HFFc6 (cell line): ENCODE measurements at regions not wholly inside any gene's neighbourhood (a gene's known extent, or its start where the extent isn't known, plus 50 kb on each side); places are given as distances from the start of the nearest gene placed in this dataset.

Experiments used
- DNase-seq: peaks from one replicate; pipeline ENCODE4 v3.0.0-alpha.2; 2018
- H3K27ac Mint-ChIP-seq: 2 replicates; pipeline ENCODE4 v1.8.0; 2020; ENCODE audit warnings: mild to moderate bottlenecking, mixed read lengths
- H3K27me3 Mint-ChIP-seq: 2 replicates; pipeline ENCODE4 v1.8.0; 2021; ENCODE audit warnings: mild to moderate bottlenecking, moderate library complexity, mixed read lengths; ENCODE audit not compliant: insufficient read depth
- H3K36me3 Mint-ChIP-seq: 2 replicates; pipeline ENCODE4 v1.8.0; 2021; ENCODE audit warnings: low read depth, mixed read lengths
- H3K4me1 Mint-ChIP-seq: 2 replicates; pipeline ENCODE4 v1.8.0; 2020; ENCODE audit warnings: low read depth, mixed read lengths
- H3K4me3 Mint-ChIP-seq: 2 replicates; pipeline ENCODE4 v1.8.0; 2020; ENCODE audit warnings: mild to moderate bottlenecking, moderate library complexity, mixed read lengths
- H3K9me3 Mint-ChIP-seq: 2 replicates; pipeline ENCODE4 v1.8.0; 2020; ENCODE audit warnings: mild to moderate bottlenecking, mixed read lengths
- CTCF ChIP-seq: fragments of 200-600 bp; sonication (generic); IDR thresholded peaks from 2 replicates; pipeline ENCODE4 v1.5.0; 2021; ENCODE audit warnings: antibody characterized with exemption, mild to moderate bottlenecking

GRCh38 chr14:22098435-22098834 lies 424.8 kb upstream of the OR4E1 start:
- H3K4me3 Mint-ChIP-seq = no peak overlapping the region
- no peak for TF ChIP-seq CTCF
- H3K9me3 Mint-ChIP-seq = peaks cover 20% of the 10 kb centered on the region
- H3K27ac Mint-ChIP-seq = no peak overlapping the region
- no peaks in the 10 kb centered on the region; the same call in 1 of the 2 replicates for H3K36me3 Mint-ChIP-seq
- no peaks in the 10 kb centered on the region for H3K4me1 Mint-ChIP-seq
- no peak for DNase-seq
- H3K27me3 Mint-ChIP-seq = no peaks in the 10 kb centered on the region

DNA sequence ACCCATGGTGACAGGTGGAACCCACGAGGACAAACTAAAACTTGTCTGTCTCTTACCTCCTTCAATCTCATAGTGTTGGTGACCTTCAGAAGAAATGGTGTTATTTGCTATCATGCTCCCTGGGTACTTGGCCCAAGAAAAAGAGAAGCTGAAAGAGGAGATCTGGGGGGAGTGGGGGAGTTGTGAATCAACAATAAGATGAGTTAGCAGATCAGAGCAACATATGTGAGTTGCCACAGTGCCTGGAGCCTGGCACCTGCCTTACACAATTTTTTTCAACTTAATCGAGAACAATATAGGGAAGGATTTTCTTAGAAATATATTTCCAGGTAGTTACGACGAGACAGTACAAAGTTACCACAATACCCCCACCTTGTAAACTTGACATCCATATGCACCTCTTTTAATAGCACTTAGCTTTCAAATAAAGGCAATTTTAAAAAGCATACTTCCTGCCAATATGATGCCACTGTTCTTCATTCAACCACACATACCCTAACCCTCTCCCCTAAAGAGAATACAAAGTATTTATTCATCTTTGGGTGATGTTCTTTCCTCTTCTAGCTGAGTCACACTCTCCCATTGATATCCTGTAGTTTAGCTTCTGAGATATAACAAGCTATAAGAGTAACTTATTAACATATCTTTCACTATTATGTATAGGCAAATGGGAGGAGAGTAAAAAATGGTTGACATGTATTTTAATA lies 424.1 kb upstream of the OR4E1 start:
- no peak overlapping the region for H3K4me3 Mint-ChIP-seq

DNA sequence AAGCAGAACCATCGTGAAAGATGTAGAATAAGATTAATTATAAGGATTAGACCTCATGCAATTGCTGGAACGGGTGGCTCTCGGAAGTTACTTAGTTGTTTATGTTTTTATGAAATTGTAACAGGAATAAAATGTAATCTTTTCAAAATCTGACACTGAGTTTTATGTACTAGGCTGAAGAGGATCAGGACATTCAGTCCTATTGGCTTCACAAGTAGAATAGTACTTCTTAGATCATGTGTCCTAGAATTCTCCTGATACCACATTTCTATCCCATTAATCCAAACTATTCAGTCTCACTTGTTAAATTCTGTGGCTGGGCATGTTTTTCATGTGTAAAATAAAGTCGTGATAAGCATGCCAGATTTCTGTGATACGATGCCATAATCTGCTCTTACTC lies 423.5 kb upstream of the OR4E1 start:
- H3K4me3 Mint-ChIP-seq = no peak overlapping the region
- no peaks in the 10 kb centered on the region for H3K27me3 Mint-ChIP-seq
- no peaks in the 10 kb centered on the region; the same call in 1 of the 2 replicates for H3K36me3 Mint-ChIP-seq
- peaks cover 24% of the 10 kb centered on the region; the same call in 1 of the 2 replicates for H3K9me3 Mint-ChIP-seq
- no peak overlapping the region for H3K27ac Mint-ChIP-seq
- DNase-seq = no peak
- no peaks in the 10 kb centered on the region for H3K4me1 Mint-ChIP-seq
- no peak for TF ChIP-seq CTCF

More for the DNA sequence above, 424.1 kb upstream of the OR4E1 start:
- H3K9me3 Mint-ChIP-seq = peaks cover 24% of the 10 kb centered on the region
- H3K27ac Mint-ChIP-seq = no peak overlapping the region
- no peaks in the 10 kb centered on the region; the same call in 1 of the 2 replicates for H3K36me3 Mint-ChIP-seq
- no peaks in the 10 kb centered on the region for H3K27me3 Mint-ChIP-seq
- no peak for TF ChIP-seq CTCF
- no peaks in the 10 kb centered on the region for H3K4me1 Mint-ChIP-seq
- DNase-seq = no peak

DNA sequence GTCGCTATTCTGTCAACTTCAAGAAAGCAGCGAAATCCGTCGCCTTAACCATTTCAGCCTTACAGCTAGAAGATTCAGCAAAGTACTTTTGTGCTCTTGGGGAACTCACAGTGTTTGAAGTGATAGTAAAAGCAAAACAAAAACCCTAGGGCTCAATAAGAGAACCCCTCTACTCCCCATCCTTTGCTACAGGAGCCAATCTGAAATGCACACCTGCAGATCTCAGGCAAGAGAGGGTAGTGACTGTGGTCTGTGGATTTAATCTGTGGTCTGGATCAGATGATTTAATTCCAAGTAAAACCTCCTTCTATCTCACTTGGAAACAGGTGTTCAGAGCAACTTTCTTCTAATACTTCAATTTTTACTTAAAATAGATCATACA lies 422.9 kb upstream of the OR4E1 start:
- no peak for TF ChIP-seq CTCF
- peaks cover 24% of the 10 kb centered on the region; the same call in 1 of the 2 replicates for H3K9me3 Mint-ChIP-seq
- H3K36me3 Mint-ChIP-seq = no peaks in the 10 kb centered on the region; the same call in 1 of the 2 replicates
- H3K4me3 Mint-ChIP-seq = no peak overlapping the region
- no peak for DNase-seq
- no peak overlapping the region for H3K27ac Mint-ChIP-seq
- H3K27me3 Mint-ChIP-seq = no peaks in the 10 kb centered on the region
- H3K4me1 Mint-ChIP-seq = no peaks in the 10 kb centered on the region

DNA sequence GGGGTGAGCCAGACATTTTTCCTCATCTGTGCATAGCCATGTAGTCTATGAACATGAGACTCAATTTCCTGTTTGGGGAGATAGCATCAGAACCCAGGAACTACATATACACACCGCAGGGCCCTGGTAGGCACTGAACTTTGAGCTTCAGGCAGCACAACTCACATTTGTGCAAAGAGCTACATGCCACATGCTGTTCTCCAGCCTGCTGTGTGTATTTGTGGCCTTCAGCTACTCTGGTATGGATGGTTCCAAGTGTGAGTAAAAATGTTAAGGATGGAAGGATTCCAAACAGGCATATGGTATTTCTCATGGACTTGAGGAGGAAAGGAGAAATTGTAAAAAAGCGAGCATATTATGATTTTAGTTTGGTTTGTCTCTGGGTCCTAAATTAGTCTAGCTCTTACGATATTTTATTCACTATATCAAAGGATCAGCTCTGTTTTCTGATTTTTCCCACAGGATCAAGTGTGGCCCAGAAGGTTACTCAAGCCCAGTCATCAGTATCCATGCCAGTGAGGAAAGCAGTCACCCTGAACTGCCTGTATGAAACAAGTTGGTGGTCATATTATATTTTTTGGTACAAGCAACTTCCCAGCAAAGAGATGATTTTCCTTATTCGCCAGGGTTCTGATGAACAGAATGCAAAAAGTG lies 422.4 kb upstream of the OR4E1 start:
- H3K9me3 Mint-ChIP-seq = peaks cover 24% of the 10 kb centered on the region; the same call in 1 of the 2 replicates
- H3K27ac Mint-ChIP-seq = no peak overlapping the region
- H3K4me1 Mint-ChIP-seq = no peaks in the 10 kb centered on the region
- TF ChIP-seq CTCF = no peak
- H3K36me3 Mint-ChIP-seq = no peaks in the 10 kb centered on the region; the same call in 1 of the 2 replicates
- no peak for DNase-seq
- H3K27me3 Mint-ChIP-seq = no peaks in the 10 kb centered on the region
- H3K4me3 Mint-ChIP-seq = no peak overlapping the region
